ENCODE measurements at regions not wholly inside any gene's neighbourhood (a gene's known extent, or its start where the extent isn't known, plus 50 kb on each side); places are given as distances from the start of the nearest gene placed in this dataset.
"Not testable (repeated sequence)": the region's sequence is repeated elsewhere in the genome, so short reads cannot be mapped to it uniquely, and the experiment has no call there.

DNA sequence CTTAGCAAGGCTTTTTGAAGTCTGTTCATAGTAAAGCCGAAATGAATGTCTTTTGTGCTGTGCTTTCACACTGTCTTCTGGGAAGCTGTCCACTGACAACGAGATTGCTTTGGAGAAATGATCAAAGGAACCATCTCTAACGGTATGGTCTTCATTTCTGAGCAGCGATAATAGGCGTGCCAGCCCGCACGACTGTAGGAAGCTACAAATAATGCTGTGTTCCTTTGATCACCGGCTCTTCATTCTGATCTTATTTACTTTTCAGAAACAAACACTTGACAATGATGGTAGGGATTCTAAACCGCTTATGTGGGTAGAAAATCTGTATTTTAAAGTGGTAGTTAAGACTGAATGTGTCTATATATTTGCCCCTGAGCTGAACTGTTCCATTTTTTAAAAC lies 306.6 kb upstream of the EXOC2 start:
- no peak for DNase-seq

DNA sequence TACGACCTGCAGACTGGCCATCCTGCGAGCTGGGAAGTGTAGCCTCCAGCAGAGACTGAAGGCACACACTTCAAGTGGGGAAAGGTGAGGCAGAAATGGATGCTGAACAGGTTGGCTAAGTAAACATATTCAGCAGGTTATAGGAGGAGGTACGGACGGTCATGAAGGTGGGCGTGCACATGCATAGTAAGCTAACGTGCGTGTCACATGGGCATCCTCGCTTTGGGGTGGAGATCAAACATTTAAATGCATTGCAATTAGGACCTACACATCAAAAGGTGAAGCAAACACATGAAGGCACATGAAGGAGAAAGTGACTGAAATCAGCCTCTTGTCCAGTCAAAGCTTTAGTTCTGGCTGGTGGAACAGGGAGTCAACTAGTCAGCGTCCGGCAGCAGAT lies 305.6 kb upstream of the EXOC2 start:
- DNase-seq = no peak

DNA sequence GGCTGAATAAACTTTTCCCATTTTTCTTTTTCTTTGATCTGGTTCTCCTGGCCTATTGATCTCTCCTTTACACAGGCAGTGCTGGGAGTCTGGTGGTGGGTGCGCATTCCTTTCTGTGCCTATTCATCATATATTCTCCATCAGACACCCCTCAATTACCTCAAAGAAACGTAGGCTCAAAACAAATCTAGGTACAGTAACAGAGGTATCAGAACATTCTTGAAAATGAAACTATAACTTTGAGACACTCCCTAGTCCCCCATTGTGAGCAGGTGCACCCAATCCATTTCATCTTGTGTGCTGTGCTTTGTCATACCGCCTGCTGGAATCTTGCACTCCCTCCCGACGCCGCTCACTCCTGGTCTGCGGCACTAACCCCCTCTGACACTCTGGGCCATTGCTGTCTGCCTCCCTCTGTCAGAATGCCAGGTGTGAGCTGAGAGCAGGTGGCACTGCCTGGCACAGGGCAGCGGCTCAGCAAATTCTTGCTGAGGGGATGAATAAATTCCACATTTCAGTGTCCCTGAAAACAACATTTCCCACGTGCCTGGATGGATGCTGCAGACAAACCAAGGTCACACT lies 303.4 kb upstream of the EXOC2 start:
- DNase-seq = no peak

DNA sequence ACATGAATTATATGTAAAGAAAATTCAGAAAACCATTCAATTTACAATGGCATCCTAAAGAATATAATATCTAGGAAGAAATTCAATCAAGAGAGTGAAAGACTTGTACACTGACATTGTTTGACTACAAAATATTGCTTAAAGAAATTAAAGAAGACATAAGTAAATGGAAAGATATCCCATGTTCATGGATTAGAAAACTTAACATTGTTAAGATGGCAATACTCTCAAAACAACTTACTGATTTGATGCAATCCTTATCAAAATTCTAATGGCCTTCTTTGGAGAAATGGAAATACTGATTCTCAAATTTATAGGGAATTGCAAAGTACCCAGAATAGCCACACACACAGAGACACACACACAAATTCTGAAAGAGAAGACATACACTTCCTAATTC lies 298.3 kb upstream of the EXOC2 start:
- no peak for DNase-seq

DNA sequence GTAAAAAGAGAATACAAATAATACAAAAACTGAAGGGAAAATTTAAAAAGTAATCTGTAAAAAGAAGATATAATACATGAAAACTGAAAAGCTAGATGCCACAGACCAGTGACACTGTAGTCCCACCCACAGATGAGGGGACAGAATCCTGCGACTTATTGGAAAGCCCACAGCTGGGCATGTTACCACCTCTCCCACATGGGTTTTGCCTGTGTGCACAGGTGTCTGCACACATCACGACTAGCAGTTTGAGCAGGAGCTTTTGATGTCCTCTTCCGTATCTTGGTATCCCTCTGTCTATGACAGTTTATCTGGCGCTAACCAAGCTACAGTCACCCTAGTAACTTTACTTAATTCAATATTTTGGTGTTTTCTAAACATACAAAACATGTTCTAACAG lies 291.1 kb upstream of the EXOC2 start:
- no peak for DNase-seq

DNA sequence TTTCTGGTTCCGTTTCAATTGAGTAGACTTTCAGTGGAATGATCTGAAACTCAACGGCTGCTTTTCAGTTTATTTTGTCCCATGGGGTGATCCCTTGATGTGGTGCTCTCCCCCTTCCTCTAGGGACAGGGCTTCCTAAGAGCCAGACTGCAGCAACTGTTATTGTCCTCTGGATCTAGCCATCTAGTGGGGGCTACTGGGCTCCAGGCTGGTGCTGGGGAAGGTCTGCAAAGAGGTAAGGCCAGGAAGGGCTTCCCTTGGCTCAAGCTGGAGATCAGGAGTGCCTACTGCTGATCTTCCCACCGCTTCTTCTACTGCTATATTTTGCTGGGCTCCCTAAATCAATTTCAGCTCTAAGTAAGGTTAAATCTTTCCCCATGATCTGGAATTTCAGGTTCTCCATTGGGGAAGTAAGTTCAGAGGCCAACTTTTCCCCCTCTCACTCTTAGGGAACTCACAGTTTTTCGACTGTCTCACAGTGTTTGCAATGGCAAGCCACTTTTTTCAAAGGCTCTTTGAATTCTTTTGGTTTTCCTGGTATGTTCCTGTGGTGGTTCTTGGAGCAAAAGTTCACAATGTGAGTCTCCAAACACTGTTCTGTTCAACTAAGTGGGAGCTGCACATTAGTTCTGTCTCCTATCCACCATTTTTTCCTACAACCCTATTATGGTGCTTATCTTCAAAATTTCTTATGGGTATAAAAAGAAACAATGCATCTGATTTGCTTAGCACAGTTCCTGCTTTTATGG lies 286.2 kb upstream of the EXOC2 start:
- peak; percentile 42 for DNase-seq

DNA sequence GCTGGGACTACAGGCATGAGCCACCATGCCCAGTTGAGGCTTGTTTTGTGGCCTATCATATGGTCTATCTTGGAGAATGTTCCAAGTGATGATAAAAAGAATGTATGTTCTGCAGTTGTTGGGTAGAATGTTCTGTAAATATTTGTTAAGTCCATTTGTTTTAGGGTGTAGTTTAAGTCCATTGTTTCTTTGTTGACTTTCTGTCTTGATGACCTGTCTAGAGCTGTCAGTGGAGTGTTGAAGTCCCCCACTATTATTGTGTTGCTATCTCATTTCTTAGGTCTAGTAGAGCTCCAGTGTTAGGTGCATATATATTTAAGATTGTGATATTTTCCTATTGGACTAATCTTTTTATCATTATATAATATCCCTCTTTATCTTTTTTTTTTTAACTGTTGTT lies 284.3 kb upstream of the EXOC2 start:
- DNase-seq = not testable (repeated sequence)

DNA sequence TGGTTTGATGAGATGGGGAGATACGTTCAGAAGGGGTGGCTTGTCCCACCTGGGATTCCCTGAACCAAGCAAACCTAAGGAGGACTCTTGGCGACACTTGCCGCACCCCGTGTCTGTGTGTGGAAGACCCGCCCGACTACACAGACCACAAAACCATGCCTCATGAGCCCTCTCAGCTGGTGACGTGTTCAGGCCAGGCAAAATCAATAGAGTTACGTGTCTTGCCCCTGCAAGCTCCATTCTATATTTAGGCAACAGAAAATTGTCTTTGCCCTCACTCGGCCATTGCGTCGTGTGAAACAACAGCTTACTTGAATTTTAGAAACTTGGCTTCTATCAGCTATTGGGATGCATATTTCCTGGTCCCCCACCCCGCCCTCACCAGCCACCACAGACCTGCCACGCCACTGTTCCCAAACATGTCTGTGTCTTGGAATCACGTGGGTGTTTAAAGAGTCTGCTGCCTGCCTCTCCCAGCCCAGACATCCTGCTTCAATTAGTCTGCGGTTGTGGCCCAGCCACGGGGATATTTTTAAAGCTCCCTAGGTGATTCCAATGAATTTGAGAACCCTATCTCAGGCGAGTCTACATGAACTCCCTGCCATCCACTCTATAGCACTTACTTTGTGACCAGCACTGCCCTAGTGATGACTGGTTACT lies 279.2 kb upstream of the EXOC2 start:
- peak; percentile 91 for DNase-seq

DNA sequence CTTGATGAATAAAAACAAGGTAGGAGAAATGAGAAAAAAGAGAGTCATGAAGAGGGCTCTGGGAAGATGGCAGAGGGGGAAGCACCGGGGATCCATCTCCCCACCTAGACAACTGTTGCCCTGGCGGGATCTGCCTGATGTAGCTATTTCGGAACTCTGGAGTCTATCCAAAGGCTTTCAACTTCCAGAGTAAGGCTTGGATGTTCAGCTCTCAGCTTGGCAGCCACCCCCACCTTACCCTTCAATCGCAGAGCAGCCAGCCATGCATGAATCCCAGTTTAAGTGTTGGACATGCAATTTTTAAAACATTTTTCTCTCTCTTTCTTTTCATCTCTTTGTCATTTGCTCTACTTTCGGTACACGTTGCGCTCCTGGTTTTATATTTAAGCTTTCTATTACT lies 275.9 kb upstream of the EXOC2 start:
- DNase-seq = no peak

DNA sequence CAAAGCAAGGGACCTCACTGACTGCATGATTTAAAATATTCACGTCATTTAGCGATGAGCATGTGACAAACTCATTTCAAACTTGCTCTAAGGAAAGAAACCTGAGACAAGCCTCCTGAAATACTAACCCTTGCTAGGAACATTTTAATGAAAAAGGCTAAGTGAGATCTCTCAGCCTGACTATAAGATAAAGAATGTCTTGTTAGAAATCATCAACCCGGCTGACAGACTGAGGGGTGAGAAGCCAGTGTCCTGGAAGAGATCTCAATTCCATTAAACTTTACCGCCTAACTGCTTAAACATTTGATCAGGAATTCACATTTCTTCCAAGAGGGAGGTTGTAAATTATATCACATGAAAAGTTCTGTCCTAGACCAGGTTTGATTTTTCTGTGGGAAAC lies 274.8 kb upstream of the EXOC2 start:
- DNase-seq = peak; percentile 25

DNA sequence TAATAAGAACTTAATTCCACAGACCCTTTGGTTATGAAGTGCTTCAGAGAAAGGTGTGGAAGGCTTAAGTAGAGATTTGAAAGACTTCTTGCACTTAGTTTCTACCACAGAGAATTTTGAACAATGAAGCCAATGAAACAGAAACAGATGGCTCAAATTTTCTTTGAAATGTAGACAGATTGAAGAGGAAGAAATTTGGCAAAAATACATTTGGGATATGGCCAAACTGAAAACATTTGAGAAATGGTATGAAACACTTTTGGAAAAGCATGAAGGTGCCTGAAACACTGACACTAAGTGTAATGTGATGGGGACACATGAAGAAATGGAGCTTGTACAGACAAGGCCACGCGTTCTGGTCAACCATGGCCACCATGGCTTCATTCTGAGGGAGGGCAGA lies 272.4 kb upstream of the EXOC2 start:
- DNase-seq = peak; percentile 29

DNA sequence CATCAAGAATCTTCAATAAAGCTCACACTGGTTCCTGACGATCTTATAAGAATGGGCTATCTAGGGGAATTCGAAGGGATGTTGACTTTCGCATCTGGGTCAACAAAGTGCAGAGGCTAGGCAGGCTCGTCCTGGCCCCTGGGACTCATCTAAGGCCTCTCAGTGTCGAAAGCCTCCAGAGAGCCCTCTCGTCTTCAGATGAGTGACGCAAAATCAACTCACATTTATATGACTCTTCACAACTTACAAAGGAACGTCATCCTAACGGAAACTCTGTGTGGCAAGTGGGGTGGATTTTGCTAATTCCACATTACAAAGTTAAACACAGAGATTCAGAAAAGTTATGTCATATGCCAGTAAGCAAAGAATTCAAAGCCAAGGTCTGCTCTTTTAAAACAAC lies 270.5 kb upstream of the EXOC2 start:
- no peak for DNase-seq

DNA sequence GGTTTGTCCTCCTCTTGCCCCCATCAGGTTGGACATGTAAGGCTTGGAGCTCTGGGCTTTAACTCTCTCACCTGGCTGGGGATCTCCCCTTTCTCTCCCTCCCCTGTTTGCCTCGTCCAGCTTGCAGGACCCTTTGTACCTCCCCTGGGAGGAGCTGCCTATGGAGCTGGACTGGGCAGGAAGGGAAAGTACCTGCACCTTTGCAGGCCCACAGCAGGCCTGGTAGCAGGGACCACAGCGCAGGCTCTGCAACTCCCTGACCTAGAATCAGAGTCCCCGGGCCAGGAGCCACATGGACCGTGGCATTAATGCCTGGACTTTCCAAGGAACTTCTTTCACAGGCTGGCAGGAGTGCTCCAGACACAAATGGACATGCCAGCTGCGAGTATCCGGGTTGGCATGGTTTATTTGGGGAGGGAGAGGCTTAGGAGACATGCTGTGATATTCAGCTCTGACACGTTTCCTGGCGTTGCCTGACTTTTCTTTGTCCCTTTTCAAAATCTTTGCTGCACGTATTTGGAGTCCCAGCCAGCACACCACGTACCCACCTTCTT lies 268.5 kb upstream of the EXOC2 start:
- DNase-seq = no peak

DNA sequence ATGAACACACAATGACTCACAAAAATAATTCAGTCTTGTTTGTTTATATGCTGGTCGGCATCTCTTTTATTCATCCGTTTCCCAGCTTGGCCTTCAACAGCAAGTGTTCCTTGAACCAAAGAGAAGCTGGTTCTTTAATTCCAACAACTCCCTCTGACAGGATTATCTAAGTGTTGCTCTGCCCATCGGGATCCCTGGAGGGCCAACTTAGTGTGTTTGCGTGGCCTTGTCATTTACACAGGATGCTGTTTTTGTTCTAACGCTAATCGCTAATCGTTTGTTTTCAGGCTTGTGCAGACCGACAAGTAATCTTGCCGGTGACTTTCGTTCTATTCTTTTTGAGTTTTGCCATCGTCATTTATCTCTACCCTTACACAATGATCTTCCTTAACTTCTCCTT lies 267.4 kb upstream of the EXOC2 start:
- DNase-seq = no peak

DNA sequence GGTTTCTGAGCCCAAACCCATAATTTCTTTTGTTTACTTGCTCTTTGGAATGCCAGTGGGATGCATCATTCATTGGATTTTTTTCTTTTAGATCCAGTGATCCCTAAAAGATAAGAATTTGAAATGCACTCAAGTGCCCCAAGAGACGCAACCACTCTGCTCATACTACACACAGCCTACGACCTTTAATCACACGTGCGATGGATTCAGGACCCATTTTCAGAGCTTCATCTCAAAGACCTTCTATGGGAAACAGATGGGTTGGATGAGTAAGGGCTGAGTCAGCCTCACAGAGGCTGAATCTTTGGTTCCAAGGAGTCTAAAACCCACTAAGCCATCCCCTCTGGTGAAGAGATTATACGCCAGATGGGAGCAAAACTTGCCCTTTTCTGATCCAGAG lies 265.5 kb upstream of the EXOC2 start:
- peak; percentile 96 for DNase-seq

DNA sequence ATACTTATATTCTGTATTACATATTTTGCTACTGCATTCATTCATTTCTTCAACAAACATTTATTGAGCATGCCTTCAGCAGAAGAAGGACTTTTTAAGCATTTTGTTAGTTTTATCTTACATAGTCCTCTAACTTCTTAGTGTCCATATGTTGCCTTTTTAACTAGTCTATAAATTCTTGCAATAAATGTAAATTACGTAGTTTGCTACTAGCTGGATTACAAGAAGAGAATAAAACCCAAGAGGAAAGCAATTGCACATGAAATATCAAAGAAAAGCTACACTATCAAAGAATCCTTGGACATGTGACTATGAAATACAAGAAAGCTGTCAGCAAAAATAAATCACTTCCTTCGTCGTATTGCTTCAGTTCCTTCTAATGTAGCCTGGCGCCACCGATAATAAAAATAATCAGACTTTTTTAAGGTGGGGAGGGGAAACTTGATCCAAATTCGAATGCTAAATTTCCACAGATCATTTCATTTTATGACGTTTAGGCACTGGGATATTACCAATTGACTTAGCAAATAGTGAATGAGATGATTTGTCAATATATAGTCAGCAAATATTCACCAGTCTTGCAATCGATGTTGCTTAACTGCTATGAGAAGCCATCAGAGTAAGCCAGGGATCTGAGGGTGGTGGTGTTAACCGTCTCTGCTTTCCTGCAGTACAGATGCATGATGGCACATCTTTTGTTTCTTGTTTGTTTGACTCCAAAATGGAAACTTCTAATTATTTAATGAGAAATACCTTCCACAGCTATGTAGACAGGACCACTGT lies 258.7 kb upstream of the EXOC2 start:
- no peak for DNase-seq

DNA sequence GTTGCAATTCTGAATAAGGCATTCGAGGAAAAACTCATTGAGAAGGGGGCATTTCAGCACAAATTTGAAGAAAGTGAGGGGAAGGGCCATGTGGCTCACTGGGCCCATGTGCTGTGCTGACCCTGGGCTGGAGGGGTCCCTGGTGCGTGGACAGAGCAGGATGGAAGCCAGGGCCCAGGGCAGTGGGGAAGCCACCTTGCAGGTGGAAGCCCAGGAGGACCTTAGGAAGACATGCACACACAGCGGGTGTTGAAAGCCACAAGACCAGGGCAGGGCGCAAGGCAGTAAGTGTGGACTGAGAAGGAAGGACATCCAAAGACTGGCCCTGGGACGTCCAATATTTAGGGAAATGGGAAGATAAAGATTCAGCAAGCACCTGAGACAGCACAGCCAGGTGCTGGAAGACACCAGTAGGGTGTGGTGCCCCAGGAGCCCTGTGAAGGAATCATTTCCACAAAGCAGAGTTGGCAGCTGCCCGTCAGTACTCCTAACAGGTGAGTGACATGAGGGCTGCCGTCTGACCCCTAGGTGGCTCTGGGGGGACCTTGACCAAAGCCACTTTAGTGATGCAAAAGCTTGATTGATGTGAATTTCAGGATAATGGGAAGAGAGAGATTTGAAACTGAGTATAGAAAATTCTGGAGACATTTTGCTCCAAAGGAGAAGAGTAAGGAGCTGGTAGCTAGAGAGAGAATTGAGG lies 254.4 kb upstream of the EXOC2 start:
- DNase-seq = no peak

DNA sequence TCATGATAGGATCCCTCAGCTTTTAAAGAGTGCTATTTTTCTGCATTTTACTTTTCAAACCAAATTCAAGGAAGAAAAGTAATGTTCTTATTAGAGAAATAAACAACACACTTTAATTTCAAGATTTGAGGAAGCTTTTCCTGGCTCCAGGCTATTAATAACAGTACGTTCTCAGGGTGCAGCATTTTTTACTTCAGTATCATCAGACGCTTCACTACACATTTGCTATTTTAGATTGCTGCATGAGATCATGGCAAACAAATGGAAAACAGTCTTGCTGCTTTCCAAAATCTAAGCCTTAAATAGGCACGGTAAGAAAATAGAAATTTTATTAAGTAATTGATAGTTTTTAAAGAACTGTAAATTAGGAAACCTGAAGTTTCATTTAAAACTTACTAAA lies 253.6 kb upstream of the EXOC2 start:
- peak; percentile 51 for DNase-seq

DNA sequence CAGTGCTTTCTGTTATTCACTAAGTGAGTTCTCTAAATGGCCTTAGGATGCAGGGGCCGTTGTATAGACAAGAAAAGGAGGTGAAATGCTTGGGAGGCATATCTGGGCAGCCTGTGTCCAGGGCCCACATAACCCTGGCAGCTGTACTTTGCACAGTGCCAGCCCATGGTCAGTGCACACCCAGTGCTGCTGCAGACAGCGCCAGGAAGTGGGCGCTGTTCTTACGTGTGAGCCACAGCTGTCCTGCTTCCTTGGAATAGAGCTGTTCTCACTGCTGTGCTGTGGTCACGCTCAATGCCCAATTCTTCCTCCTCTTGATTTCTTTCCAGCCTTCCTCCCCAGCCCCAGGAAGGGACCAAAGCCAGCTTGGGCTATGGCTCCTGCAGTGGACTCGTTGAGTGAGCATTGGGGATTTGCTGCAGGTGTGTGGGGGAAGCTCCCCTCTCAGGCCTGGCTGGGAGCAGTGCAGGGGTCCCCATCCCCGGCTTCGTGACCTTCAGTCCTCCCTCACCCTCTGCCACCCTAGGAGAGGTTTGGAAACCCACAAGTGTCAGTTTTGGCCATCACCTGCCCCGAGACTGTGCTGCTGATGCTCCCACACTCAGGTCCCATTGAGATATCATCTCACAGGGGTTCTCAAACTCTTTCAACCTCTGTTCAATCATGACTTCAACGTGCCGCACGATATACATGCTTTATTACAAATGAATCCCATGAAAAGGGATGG lies 246.8 kb upstream of the EXOC2 start:
- no peak for DNase-seq

DNA sequence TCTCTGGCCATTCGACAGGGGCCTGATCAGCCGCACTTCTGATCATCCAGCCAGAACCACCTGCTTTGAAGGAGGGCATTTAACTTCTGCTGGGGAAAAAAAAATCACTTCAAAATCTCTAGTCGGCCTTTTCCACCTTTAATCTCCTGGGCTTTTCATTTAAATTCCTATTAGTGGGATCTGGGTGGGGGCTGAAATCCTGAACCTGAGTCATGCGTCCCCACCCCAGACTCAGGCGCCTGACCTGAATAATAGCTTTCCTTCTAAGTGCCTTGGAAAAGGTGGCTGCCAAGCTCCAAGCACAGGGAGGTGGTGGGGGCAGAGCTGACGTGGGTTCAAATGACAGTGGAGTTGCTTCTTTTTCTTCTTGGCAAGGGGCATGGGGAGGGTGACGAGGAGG lies 246.0 kb upstream of the EXOC2 start:
- no peak for DNase-seq

DNA sequence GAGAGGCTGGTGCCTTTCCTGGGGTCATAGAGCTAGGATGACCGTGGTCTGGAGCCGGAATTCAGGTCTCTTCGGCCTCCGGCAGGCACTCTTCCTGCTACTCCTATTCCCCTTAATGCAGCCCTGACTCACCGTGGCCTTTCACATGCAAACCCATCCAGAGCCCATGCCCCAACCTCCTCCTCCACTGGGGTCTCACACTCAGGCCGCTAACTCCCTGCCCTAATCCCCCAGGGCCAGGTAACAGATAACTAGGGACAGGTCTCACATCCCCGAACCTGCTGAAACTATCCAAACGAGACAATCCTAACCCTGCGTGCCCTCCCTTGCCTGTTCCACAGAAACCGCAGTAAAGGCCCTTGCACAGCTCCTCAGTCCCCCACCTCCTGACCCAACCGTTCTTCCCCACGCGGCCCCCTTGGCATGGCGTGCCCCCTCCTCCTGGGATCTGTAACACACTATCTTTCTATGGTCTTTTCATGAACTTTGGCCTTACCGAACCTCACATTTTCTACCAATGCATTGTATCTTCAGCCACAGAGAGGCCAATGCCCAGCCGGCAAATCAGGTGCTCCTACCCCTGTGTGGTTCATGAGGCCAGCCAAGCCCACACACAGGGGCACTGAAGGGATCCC lies 245.4 kb upstream of the EXOC2 start:
- no peak for DNase-seq

Data from fibroblast of skin of abdomen (primary cell).